Fibroblast of mammary gland (primary cell): ENCODE measurements at regions not wholly inside any gene's neighbourhood (a gene's known extent, or its start where the extent isn't known, plus 50 kb on each side); places are given as distances from the start of the nearest gene placed in this dataset.

Experiments
- DNase-seq: peaks from one replicate; pipeline ENCODE4 v3.0.0-alpha.2; 2010; ENCODE audit warnings: low read depth
- H3K4me3 ChIP-seq: 2 replicates; pipeline ENCODE4 v1.5.1; 2011; ENCODE audit warnings: low read depth, mild to moderate bottlenecking, low read length, moderate library complexity; ENCODE audit not compliant: control insufficient read depth
- CTCF ChIP-seq: conservative IDR thresholded peaks from 2 replicates; pipeline ENCODE4 v1.5.1; 2011; ENCODE audit warnings: low read depth, low read length, inconsistent platforms; ENCODE audit not compliant: control insufficient read depth, insufficient read depth

DNA sequence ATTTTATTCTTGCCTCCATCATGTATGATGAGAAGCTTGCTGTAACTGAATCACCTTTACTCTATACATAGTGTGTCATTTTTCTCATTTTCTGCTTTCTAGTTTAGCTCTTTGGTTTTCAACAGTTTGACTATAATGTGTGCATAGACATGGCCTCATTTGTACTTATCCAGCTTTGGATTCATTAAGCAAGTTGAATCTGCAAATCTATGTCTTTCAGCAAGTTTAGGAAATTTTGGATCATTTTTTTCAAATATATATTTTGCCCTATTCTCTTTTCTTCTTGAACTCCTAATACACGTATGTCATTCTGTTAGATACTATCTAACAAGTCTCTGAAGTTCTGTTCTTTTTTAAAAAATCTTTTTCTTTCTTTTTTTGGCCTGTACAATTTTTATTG lies 57.8 kb downstream of the PRLHR start:
- H3K4me3 ChIP-seq, result no peak overlapping the region
- TF ChIP-seq CTCF, result no peak
- no peak for DNase-seq

DNA sequence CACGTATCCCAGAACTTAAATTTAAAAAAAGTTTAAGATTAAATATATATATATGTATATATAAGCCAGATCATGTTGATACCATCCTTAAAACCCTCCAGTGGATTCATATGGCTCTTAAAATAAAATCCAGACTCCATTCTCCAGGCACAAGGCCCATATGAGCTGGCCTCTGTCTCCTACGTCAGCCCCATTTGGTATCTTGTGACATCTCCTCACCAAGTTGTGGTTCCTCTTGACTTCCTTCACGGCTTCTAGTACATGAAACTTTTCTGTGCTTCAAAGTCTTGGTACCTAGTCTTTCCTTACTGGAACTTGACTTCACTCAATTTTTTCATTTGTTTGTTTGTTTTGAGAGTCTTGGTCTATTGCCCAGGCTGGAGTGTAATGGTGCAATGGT lies 61.3 kb downstream of the PRLHR start:
- no peak overlapping the region for H3K4me3 ChIP-seq
- DNase-seq, result no peak
- no peak for TF ChIP-seq CTCF

GRCh38 chr10:118531105-118531852 lies 64.2 kb downstream of the PRLHR start:
- TF ChIP-seq CTCF, result no peak
- peak; percentile 66 for DNase-seq
- H3K4me3 ChIP-seq, result no peak overlapping the region

DNA sequence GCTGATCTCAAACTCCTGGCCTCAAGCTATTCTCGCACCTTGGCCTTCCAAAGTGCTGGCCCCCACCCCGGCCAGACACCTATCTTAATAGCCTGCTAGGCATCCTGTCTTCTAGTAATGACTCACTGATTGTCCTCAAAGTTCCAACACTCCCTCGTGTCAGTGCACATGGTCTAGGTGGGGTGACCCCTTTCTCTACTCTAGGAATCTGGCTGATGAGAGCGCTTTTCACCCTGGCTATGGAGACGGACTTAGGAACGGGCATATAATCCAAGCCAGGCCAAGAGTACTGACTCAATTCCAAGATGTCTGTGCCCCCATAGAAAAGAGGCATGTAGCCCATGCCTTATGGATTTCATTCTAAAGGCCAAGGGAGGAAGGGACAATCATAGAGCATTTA lies 67.0 kb downstream of the PRLHR start:
- DNase-seq, result no peak
- no peak overlapping the region for H3K4me3 ChIP-seq
- TF ChIP-seq CTCF, result no peak

- no peak for TF ChIP-seq CTCF
- no peak overlapping the region for H3K4me3 ChIP-seq
- peak; percentile 70 for DNase-seq
Measured at GRCh38 chr10:118523775-118524174, 71.7 kb downstream of the PRLHR start.

DNA sequence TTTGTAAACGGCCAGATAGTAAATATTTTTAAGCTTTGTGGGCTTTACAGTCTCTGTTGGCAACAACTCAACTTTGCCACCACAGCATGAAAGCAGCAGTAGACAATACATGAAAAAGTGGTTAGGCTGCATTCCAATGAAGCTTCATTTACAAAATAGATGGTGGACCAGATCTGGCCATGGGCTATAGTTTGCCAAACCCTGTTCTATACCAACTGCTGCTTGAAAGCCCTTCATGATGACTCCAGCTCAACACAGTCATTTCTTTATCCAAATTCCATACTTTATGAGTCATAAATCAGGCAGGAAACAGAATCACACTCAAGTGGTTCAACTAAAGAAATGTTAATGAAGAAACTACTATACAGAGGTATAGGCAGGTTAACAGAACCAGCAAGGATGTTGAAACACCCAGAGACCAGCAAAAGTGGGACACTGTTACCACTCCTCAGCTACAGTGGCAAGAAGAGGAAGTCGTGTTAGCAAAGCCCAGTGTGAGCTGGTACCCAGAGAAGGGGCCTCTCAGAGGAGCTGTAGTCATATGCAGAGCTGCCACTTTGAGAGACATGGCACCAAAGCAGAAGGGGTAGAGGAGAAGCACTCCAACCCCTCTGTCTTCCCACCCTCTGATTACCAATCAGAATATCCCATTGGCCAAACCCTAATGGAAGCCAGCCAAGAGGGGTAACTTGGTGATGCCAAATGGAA lies 72.5 kb downstream of the PRLHR start:
- TF ChIP-seq CTCF, result no peak
- no peak overlapping the region for H3K4me3 ChIP-seq
- peak; percentile 75 for DNase-seq
